ENCODE measurements at regions not wholly inside any gene's neighbourhood (a gene's known extent, or its start where the extent isn't known, plus 50 kb on each side); places are given as distances from the start of the nearest gene placed in this dataset.
"Not testable (repeated sequence)": the region's sequence is repeated elsewhere in the genome, so short reads cannot be mapped to it uniquely, and the experiment has no call there.

- not testable (repeated sequence) for H3K4me3 ChIP-seq (ENCODE audit: low read length)
These were observed 895.7 kb upstream of the DEFB115 start for GRCh38 chr20:30361756-30362155.

GRCh38 chr20:30376430-30376766 lies 881.1 kb upstream of the DEFB115 start:
- peak overlapping the region; percentile 48; the same call in 1 of the 2 replicates for H3K4me3 ChIP-seq (ENCODE audit: low read length)

GRCh38 chr20:30376767-30377658 lies 880.5 kb upstream of the DEFB115 start:
- no peak for TF ChIP-seq ZNF274 (IDR thresholded peaks at IDR 0.05; ENCODE audit: low read depth, low read length)
- H3K4me3 ChIP-seq (ENCODE audit: low read length), result peak overlapping the region; percentile 87

GRCh38 chr20:30378317-30378716 lies 879.1 kb upstream of the DEFB115 start:
- peak overlapping the region; percentile 36; the same call in 1 of the 2 replicates for H3K4me3 ChIP-seq (ENCODE audit: low read length)

GRCh38 chr20:30378721-30379120 lies 878.7 kb upstream of the DEFB115 start:
- H3K4me3 ChIP-seq (ENCODE audit: low read length), result not testable (repeated sequence)

GRCh38 chr20:30384841-30385240 lies 872.6 kb upstream of the DEFB115 start:
- not testable (repeated sequence) for H3K4me3 ChIP-seq (ENCODE audit: low read length)

- H3K4me3 ChIP-seq (ENCODE audit: low read length), result not testable (repeated sequence)
These were observed 871.4 kb upstream of the DEFB115 start for GRCh38 chr20:30386099-30386498.

- not testable (repeated sequence) for H3K4me3 ChIP-seq (ENCODE audit: low read length)
These were observed 869.6 kb upstream of the DEFB115 start for GRCh38 chr20:30387823-30388222.

GRCh38 chr20:30393523-30393922 lies 863.9 kb upstream of the DEFB115 start:
- H3K4me3 ChIP-seq (ENCODE audit: low read length), result not testable (repeated sequence)

- not testable (repeated sequence) for H3K4me3 ChIP-seq (ENCODE audit: low read length)
These were observed 860.4 kb upstream of the DEFB115 start for GRCh38 chr20:30397111-30397510.

- H3K4me3 ChIP-seq (ENCODE audit: low read length), result not testable (repeated sequence)
These were observed 852.4 kb upstream of the DEFB115 start for GRCh38 chr20:30405061-30405460.

GRCh38 chr20:30405585-30405984 lies 851.9 kb upstream of the DEFB115 start:
- H3K4me3 ChIP-seq (ENCODE audit: low read length), result not testable (repeated sequence)

GRCh38 chr20:30406370-30406769 lies 851.1 kb upstream of the DEFB115 start:
- not testable (repeated sequence) for H3K4me3 ChIP-seq (ENCODE audit: low read length)

- no peak overlapping the region for H3K4me3 ChIP-seq (ENCODE audit: low read length)
- no peak for TF ChIP-seq ZNF274 (IDR thresholded peaks at IDR 0.05; ENCODE audit: low read depth, low read length)
These were observed 844.5 kb upstream of the DEFB115 start for GRCh38 chr20:30412972-30413371.

GRCh38 chr20:30417387-30417786 lies 840.1 kb upstream of the DEFB115 start:
- not testable (repeated sequence) for H3K4me3 ChIP-seq (ENCODE audit: low read length)

- not testable (repeated sequence) for H3K4me3 ChIP-seq (ENCODE audit: low read length)
These were observed 839.1 kb upstream of the DEFB115 start for GRCh38 chr20:30418378-30418777.

GRCh38 chr20:30419466-30419865 lies 838.0 kb upstream of the DEFB115 start:
- no peak for TF ChIP-seq ZNF274 (IDR thresholded peaks at IDR 0.05; ENCODE audit: low read depth, low read length)
- H3K4me3 ChIP-seq (ENCODE audit: low read length), result no peak overlapping the region

GRCh38 chr20:30419871-30420420 lies 837.5 kb upstream of the DEFB115 start:
- not testable (repeated sequence) for H3K4me3 ChIP-seq (ENCODE audit: low read length)
